ENCODE measurements at regions not wholly inside any gene's neighbourhood (a gene's known extent, or its start where the extent isn't known, plus 50 kb on each side); places are given as distances from the start of the nearest gene placed in this dataset.

- 51 to 61% (median 57%) methylated on average over 2 of the region's 2 CpGs for WGBS, 4 donors
- Histone ChIP-seq H3K4me3 (no peak overlapping the region), H3K27me3 (no peaks in the 10 kb centered on the region), H3K36me3 (no peaks in the 10 kb centered on the region), H3K9me3 (peaks cover 0 to 8% (median 0%) of the 10 kb centered on the region in 12 donors), H3K4me1 (no peaks in the 10 kb centered on the region), H3K27ac (no peak overlapping the region)
- intact Hi-C loops (cut with DNase I), result no loop called here
- no peak for TF ChIP-seq POLR2A (IDR thresholded peaks at IDR 0.05)
- TF ChIP-seq CTCF (IDR thresholded peaks at IDR 0.05), result no peak
- no peak for DNase-seq
- ATAC-seq, result no peak
These were observed 65.4 kb upstream of the PHIP start for GRCh38 chr6:79143320-79143898.

- no peak overlapping the region for H3K4me3 ChIP-seq
- no peaks in the 10 kb centered on the region for H3K27me3 ChIP-seq
- TF ChIP-seq CTCF (IDR thresholded peaks at IDR 0.05) (no peak), POLR2A (IDR thresholded peaks at IDR 0.05) (no peak)
- H3K4me1 ChIP-seq, result no peaks in the 10 kb centered on the region
- WGBS, 4 donors, result 80 to 90% (median 86%) methylated on average over 1 of the region's 1 CpG
- H3K27ac ChIP-seq, result no peak overlapping the region
- peaks cover 0 to 38% (median 14%) of the 10 kb centered on the region in 12 donors for H3K9me3 ChIP-seq
- DNase-seq (no peak), ATAC-seq (no peak)
- intact Hi-C loops (cut with DNase I), result no loop called here
- no peaks in the 10 kb centered on the region for H3K36me3 ChIP-seq
These were observed 60.1 kb upstream of the PHIP start for GRCh38 chr6:79138146-79138545.

- Histone ChIP-seq H3K4me1 (no peaks in the 10 kb centered on the region), H3K36me3 (no peaks in the 10 kb centered on the region), H3K9me3 (peaks cover 0 to 42% (median 14%) of the 10 kb centered on the region in 12 donors), H3K27ac (no peak overlapping the region), H3K27me3 (no peaks in the 10 kb centered on the region), H3K4me3 (no peak overlapping the region)
- no peak for TF ChIP-seq POLR2A (IDR thresholded peaks at IDR 0.05)
- no peak for TF ChIP-seq CTCF (IDR thresholded peaks at IDR 0.05)
- ATAC-seq (no peak), DNase-seq (no peak)
- intact Hi-C loops (cut with DNase I), result no loop called here
- WGBS, 4 donors, result 47 to 65% (median 60%) methylated on average over 2 of the region's 2 CpGs
These were observed 59.6 kb upstream of the PHIP start for GRCh38 chr6:79137671-79138070.

- intact Hi-C loops (cut with DNase I), result no loop called here
- H3K27me3 ChIP-seq, result no peaks in the 10 kb centered on the region
- TF ChIP-seq POLR2A (IDR thresholded peaks at IDR 0.05) (no peak), CTCF (IDR thresholded peaks at IDR 0.05) (no peak)
- no peaks in the 10 kb centered on the region for H3K4me1 ChIP-seq
- DNase-seq, result no peak
- no peak overlapping the region for H3K4me3 ChIP-seq
- no peak overlapping the region for H3K27ac ChIP-seq
- no peaks in the 10 kb centered on the region for H3K36me3 ChIP-seq
- no peak for ATAC-seq
- peaks cover 0 to 42% (median 14%) of the 10 kb centered on the region in 12 donors for H3K9me3 ChIP-seq
These were observed 58.0 kb upstream of the PHIP start for GRCh38 chr6:79135973-79136470.

Measured in heart left ventricle (tissue), 16 donors.